ENCODE measurements at regions not wholly inside any gene's neighbourhood (a gene's known extent, or its start where the extent isn't known, plus 50 kb on each side); places are given as distances from the start of the nearest gene placed in this dataset.

- Mint-ChIP-seq H3K27ac (no peak overlapping the region), H3K27me3 (ENCODE audit: insufficient read depth, low read depth, poor library complexity) (no peaks in the 10 kb centered on the region), H3K4me1 (peaks cover 1% of the 10 kb centered on the region; the same call in 2 of the 3 replicates), H3K4me3 (no peak overlapping the region), H3K9me3 (no peaks in the 10 kb centered on the region), H3K36me3 (ENCODE audit: low read depth) (no peaks in the 10 kb centered on the region)
- H3K4me1 ChIP-seq (ENCODE audit: insufficient read depth): no peaks in the 10 kb centered on the region
- H3K9me2 ChIP-seq (ENCODE audit: insufficient read depth): no peaks in the 10 kb centered on the region
- H3F3A ChIP-seq (replicated peaks; ENCODE audit: low read depth): no peaks in the 10 kb centered on the region
- H3K4me3 ChIP-seq: no peak overlapping the region
- no peaks in the 10 kb centered on the region for H3K79me2 ChIP-seq (replicated peaks; ENCODE audit: insufficient read depth)
- H3K4me2 ChIP-seq: no peak overlapping the region
- TF ChIP-seq ZNF114 (CRISPR knock-in tag; IDR thresholded peaks at IDR 0.05): no peak
- no peak for TF ChIP-seq POLR2AphosphoS5 (IDR thresholded peaks at IDR 0.05; ENCODE audit: low read depth)
- TF ChIP-seq ETS1 (IDR thresholded peaks at IDR 0.05): no peak
- TF ChIP-seq REST (IDR thresholded peaks at IDR 0.05; ENCODE audit: unreplicated experiment): no peak
- no peak for TF ChIP-seq EZH2 (IDR thresholded peaks at IDR 0.05; ENCODE audit: low read depth, unreplicated experiment)
- no peak for TF ChIP-seq NANOG (IDR thresholded peaks at IDR 0.05; ENCODE audit: borderline replicate concordance)
- no peak for TF ChIP-seq JUNB (IDR thresholded peaks at IDR 0.05; ENCODE audit: unreplicated experiment)
- TF ChIP-seq EZH2phosphoT487 (IDR thresholded peaks at IDR 0.05; ENCODE audit: unreplicated experiment): no peak
- no peak for TF ChIP-seq ZNF331 (CRISPR knock-in tag; IDR thresholded peaks at IDR 0.05; ENCODE audit: low read depth)
- no peak for TF ChIP-seq ZNF462 (CRISPR knock-in tag; IDR thresholded peaks at IDR 0.05)
- no peak for TF ChIP-seq CREB1 (CRISPR knock-in tag; IDR thresholded peaks at IDR 0.05; ENCODE audit: low read depth)
- TF ChIP-seq STAT1 (IDR thresholded peaks at IDR 0.05; ENCODE audit: unreplicated experiment): no peak
- no peak for TF ChIP-seq CTCF (conservative IDR thresholded peaks at IDR 0.05; ENCODE audit: low read depth in 2 of 2)
- H3K27me3 ChIP-seq (ENCODE audit: insufficient read depth): no peaks in the 10 kb centered on the region
- no peaks in the 10 kb centered on the region for H4K20me1 ChIP-seq (replicated peaks; ENCODE audit: insufficient read depth)
- H2AFZ ChIP-seq: no peak overlapping the region
- DNase-seq (ENCODE audit: low spot score): no peak
- H3K27ac ChIP-seq (ENCODE audit: low read depth): no peak overlapping the region
- no peak for ATAC-seq
- no peaks in the 10 kb centered on the region for H3K36me3 ChIP-seq (ENCODE audit: insufficient read depth)
These were observed 133.6 kb upstream of the ERBB4 start for GRCh38 chr2:212672186-212672585.

Measured in GM23338 (cell line).